H1 (cell line): ENCODE measurements at regions not wholly inside any gene's neighbourhood (a gene's known extent, or its start where the extent isn't known, plus 50 kb on each side); places are given as distances from the start of the nearest gene placed in this dataset.

ENCODE experiments used
- CTCF ChIA-PET: fragments of 300-600 bp; sonication (Branson Sonifier 250); formaldehyde crosslinking; loops from one replicate; lab custom pipeline; 2021; ENCODE audit not compliant: partially characterized antibody; lab: Charles Lee
- POLR2A ChIA-PET: fragments of 300-600 bp; sonication (Branson Sonifier 250); formaldehyde crosslinking; loops from one replicate; lab custom pipeline; 2021; ENCODE audit warnings: inconsistent platforms; ENCODE audit not compliant: partially characterized antibody; lab: Charles Lee
- DNase-seq, 2 experiments: peaks; one replicate each; pipeline versions ENCODE4 v3.0.0 to v3.0.0-alpha.2; 2010 to 2022; ENCODE audit warnings: low spot score in 2 of 2, low read depth in 1 of 2, mixed read lengths in 1 of 2
- FAIRE-seq: peaks from 2 replicates; lab custom pipeline; 2011; peaks lifted over from hg19 to GRCh38; lab: Jason Lieb, UNC
- H2AFZ ChIP-seq: 2 replicates; pipeline ENCODE4 v1.8.1; 2012; ENCODE audit warnings: low read length, inconsistent platforms
- H2AK5ac ChIP-seq: 2 replicates; pipeline ENCODE4 v1.6.1; 2013; ENCODE audit warnings: low read depth, low read length
- H2BK120ac ChIP-seq: replicated peaks from 2 replicates; pipeline ENCODE3; 2013; ENCODE audit warnings: low read depth, low read length, inconsistent platforms
- H2BK12ac ChIP-seq: 2 replicates; pipeline ENCODE4 v1.6.1; 2013; ENCODE audit warnings: low read depth, low read length
- H2BK15ac ChIP-seq: 2 replicates; pipeline ENCODE4 v1.6.1; 2013; ENCODE audit warnings: low read length
- H2BK20ac ChIP-seq: 2 replicates; pipeline ENCODE4 v1.6.1; 2013; ENCODE audit warnings: low read length
- H2BK5ac ChIP-seq: 2 replicates; pipeline ENCODE4 v1.6.1; 2013; ENCODE audit warnings: low read depth, low read length
- H3K14ac ChIP-seq: 2 replicates; pipeline ENCODE4 v1.6.1; 2013; ENCODE audit warnings: inconsistent platforms; ENCODE audit not compliant: insufficient read length
- H3K18ac ChIP-seq: 2 replicates; pipeline ENCODE4 v1.6.1; 2013; ENCODE audit warnings: low read length; ENCODE audit errors: extremely low read depth
- H3K23ac ChIP-seq: 2 replicates; pipeline ENCODE4 v1.6.1; 2013; ENCODE audit warnings: inconsistent platforms; ENCODE audit not compliant: insufficient read length
- H3K23me2 ChIP-seq: 2 replicates; pipeline ENCODE4 v1.6.1; 2013; ENCODE audit warnings: low read depth, low read length
- H3K27ac ChIP-seq: 2 replicates; pipeline ENCODE4 v1.6.1; 2011; ENCODE audit warnings: low read depth, low read length, inconsistent platforms
- H3K27me3 ChIP-seq, 4 experiments: replicated peaks in 1 of 4; 1 replicate in 1 of 4; 2 replicates in 3 of 4; pipeline versions ENCODE4 v1.6.1 to v1.8.1; 2011 to 2013; ENCODE audit warnings: low read length in 3 of 4, mild to moderate bottlenecking in 3 of 4, inconsistent platforms in 2 of 4, mixed read lengths in 2 of 4, moderate library complexity in 1 of 4; ENCODE audit not compliant: control insufficient read depth in 3 of 4, insufficient read depth in 3 of 4; ENCODE audit errors: extremely low read depth in 1 of 4
- H3K36me3 ChIP-seq, 4 experiments: 2 replicates each; pipeline versions ENCODE4 v1.6.1 to v1.8.1; 2011 to 2013; ENCODE audit warnings: mild to moderate bottlenecking in 4 of 4, low read length in 3 of 4, moderate library complexity in 2 of 4, control low read depth in 1 of 4, inconsistent platforms in 1 of 4; ENCODE audit not compliant: insufficient read depth in 4 of 4, control insufficient read depth in 2 of 4
- H3K4ac ChIP-seq: replicated peaks from 2 replicates; pipeline ENCODE3; 2013; ENCODE audit warnings: low read length, low read depth, mixed read lengths, inconsistent platforms; ENCODE audit not compliant: insufficient read length
- H3K4me1 ChIP-seq, 4 experiments: replicated peaks in 1 of 4; 1 replicate in 1 of 4; 2 replicates in 3 of 4; pipeline versions ENCODE4 v1.6.1 to v1.8.1; 2011 to 2013; ENCODE audit warnings: low read length in 3 of 4, inconsistent platforms in 2 of 4, mixed read lengths in 1 of 4; ENCODE audit not compliant: insufficient read depth in 4 of 4, control insufficient read depth in 3 of 4
- H3K4me2 ChIP-seq, 2 experiments: 2 replicates each; pipeline versions ENCODE4 v1.6.1 to v1.8.1; 2011 to 2013; ENCODE audit warnings: low read depth in 2 of 2, low read length in 2 of 2, control low read depth in 1 of 2, inconsistent platforms in 1 of 2, mild to moderate bottlenecking in 1 of 2; ENCODE audit not compliant: insufficient read depth in 1 of 2
- H3K4me3 ChIP-seq, 4 experiments: fragments of 200-600, 300-600 bp in 1 of 4; sonication (generic), shearing (Covaris generic), sonication (Bioruptor Twin) in 1 of 4; 2 replicates each; pipeline versions ENCODE4 v1.5.1 to v1.8.1; 2011 to 2016; ENCODE audit warnings: low read length in 4 of 4, low read depth in 3 of 4, control low read depth in 2 of 4, inconsistent platforms in 2 of 4, mild to moderate bottlenecking in 2 of 4, mixed read lengths in 1 of 4, moderate library complexity in 1 of 4; ENCODE audit not compliant: insufficient read depth in 2 of 4; ENCODE audit errors: extremely low read depth in 1 of 4
- H3K56ac ChIP-seq: replicated peaks from 2 replicates; pipeline ENCODE3; 2013; ENCODE audit warnings: low read depth, mild to moderate bottlenecking, mixed read lengths, low read length, inconsistent platforms; ENCODE audit not compliant: insufficient read length
- H3K79me1 ChIP-seq: 2 replicates; pipeline ENCODE4 v1.6.1; 2013; ENCODE audit warnings: low read depth, low read length, control low read depth
- H3K79me2 ChIP-seq, 2 experiments: 2 replicates each; pipeline versions ENCODE4 v1.6.1 to v1.8.1; 2012 to 2013; ENCODE audit warnings: low read length in 2 of 2, mild to moderate bottlenecking in 2 of 2, inconsistent platforms in 1 of 2; ENCODE audit not compliant: insufficient read depth in 2 of 2, control insufficient read depth in 1 of 2
- H3K9ac ChIP-seq, 4 experiments: replicated peaks in 1 of 4; 1 replicate in 1 of 4; 2 replicates in 3 of 4; pipeline versions ENCODE4 v1.6.1 to v1.8.1; 2011 to 2013; ENCODE audit warnings: low read depth in 3 of 4, low read length in 3 of 4, control low read depth in 2 of 4, mild to moderate bottlenecking in 2 of 4, moderate library complexity in 2 of 4, inconsistent platforms in 1 of 4; ENCODE audit errors: extremely low read depth in 1 of 4
- H3K9me3 ChIP-seq, 2 experiments: 2 replicates each; pipeline versions ENCODE4 v1.6.1 to v1.8.1; 2012 to 2013; ENCODE audit warnings: mild to moderate bottlenecking in 2 of 2, moderate library complexity in 2 of 2, control low read depth in 1 of 2, inconsistent platforms in 1 of 2, low read depth in 1 of 2, low read length in 1 of 2, mixed read lengths in 1 of 2; ENCODE audit not compliant: insufficient read depth in 2 of 2
- H4K20me1 ChIP-seq, 2 experiments: replicated peaks in 1 of 2; 2 replicates each; pipeline versions ENCODE3 to v1.8.1; 2011 to 2013; ENCODE audit warnings: inconsistent platforms in 2 of 2, low read length in 2 of 2, mild to moderate bottlenecking in 1 of 2; ENCODE audit not compliant: insufficient read depth in 2 of 2, control insufficient read depth in 1 of 2
- H4K5ac ChIP-seq: 2 replicates; pipeline ENCODE4 v1.6.1; 2013; ENCODE audit warnings: low read length, low read depth, mixed read lengths, inconsistent platforms; ENCODE audit not compliant: insufficient read length
- H4K8ac ChIP-seq: 2 replicates; pipeline ENCODE4 v1.8.0; 2013; ENCODE audit warnings: mild to moderate bottlenecking, moderate library complexity, low read length, inconsistent platforms; ENCODE audit not compliant: insufficient read depth; ENCODE audit errors: extremely low read depth
- H4K91ac ChIP-seq: replicated peaks from 2 replicates; pipeline ENCODE3; 2013; ENCODE audit warnings: low read length, mixed read lengths, inconsistent platforms; ENCODE audit not compliant: insufficient read length
- SAP30 ChIP-seq: fragments of 300-600 bp; sonication (generic); IDR thresholded peaks from 2 replicates; pipeline ENCODE4 v1.7.1; 2012; ENCODE audit warnings: low read length, moderate library complexity, mild to moderate bottlenecking, inconsistent platforms; ENCODE audit not compliant: insufficient read depth, insufficient replicate concordance
- SIX5 ChIP-seq: IDR thresholded peaks from 2 replicates; pipeline ENCODE4 v1.6.1; 2011; ENCODE audit warnings: mild to moderate bottlenecking, low read depth, low read length
- TEAD4 ChIP-seq: IDR thresholded peaks from 2 replicates; pipeline ENCODE4 v1.6.1; 2012; ENCODE audit warnings: low read depth, low read length, inconsistent platforms, mixed read lengths
- WGBS, 2 experiments: shearing (Covaris generic) in 1 of 2; methylation state at CpG; one replicate each; pipeline versions ENCODE4 v1.1.6 to v1.1.7; 2013 to 2015; ENCODE audit warnings: low lambda C conversion rate in 2 of 2, mixed read lengths in 2 of 2, inconsistent platforms in 1 of 2, low coverage in 1 of 2, missing lambda C conversion rate in 1 of 2; ENCODE audit not compliant: insufficient replicate concordance in 2 of 2, insufficient coverage in 1 of 2, insufficient read length in 1 of 2; ENCODE audit errors: extremely low coverage in 1 of 2, missing lambda C conversion rate in 1 of 2; 5-methylcytosine and 5-hydroxymethylcytosine counted together

GRCh38 chr20:50348096-50348495, 157.5 kb downstream of the CEBPB start:
- no peak overlapping the region for H3K14ac ChIP-seq
- H3K9me3 ChIP-seq, result no peaks in the 10 kb centered on the region
- no peaks in the 10 kb centered on the region for H3K27me3 ChIP-seq
- H4K20me1 ChIP-seq, result no peaks in the 10 kb centered on the region
- H2BK20ac ChIP-seq, result no peak overlapping the region
- 85% methylated on average over 6 of the region's 6 CpGs; no CpG with 5 or more reads in 1 of the 2 experiments for WGBS, 2 experiments
- no peak for TF ChIP-seq SAP30
- no peak for TF ChIP-seq TEAD4
- TF ChIP-seq SIX5, result no peak
- H3K4me2 ChIP-seq, result no peak overlapping the region
- no peak overlapping the region for H2AK5ac ChIP-seq
- H2BK5ac ChIP-seq, result no peak overlapping the region
- H4K8ac ChIP-seq, result no peak overlapping the region
- H3K36me3 ChIP-seq, result no peaks in the 10 kb centered on the region
- H2AFZ ChIP-seq, result no peak overlapping the region; the same call in 1 of the 2 replicates
- no peak overlapping the region for H3K4ac ChIP-seq
- H3K9ac ChIP-seq, result no peak overlapping the region
- no peaks in the 10 kb centered on the region for H3K79me2 ChIP-seq
- FAIRE-seq, result no peak
- no peak overlapping the region for H4K91ac ChIP-seq
- no peak overlapping the region for H2BK120ac ChIP-seq
- H3K23ac ChIP-seq, result no peak overlapping the region
- no peak for DNase-seq
- H3K4me1 ChIP-seq, result 0 out of 7 replicates have a peak, but pooled peaks cover 0 to 3% (median 0%) of the 10 kb centered on the region in 4 experiments
- ChIA-PET POLR2A (interaction anchor here (1.4 kb wide), 1 partner anchor 31 kb away, joined by 4 read pairs; no protein-coding TSS in a partner anchor), CTCF (interaction anchor here (0.7 to 3.4 kb wide), 5 partner anchors 9 to 337 kb away, joined by 3 to 12 read pairs (median 4); partner anchors contain the start of gene CEBPB)
- no peak overlapping the region for H4K5ac ChIP-seq
- H2BK12ac ChIP-seq, result no peak overlapping the region
- no peak overlapping the region for H2BK15ac ChIP-seq
- no peaks in the 10 kb centered on the region for H3K79me1 ChIP-seq
- H3K56ac ChIP-seq, result no peak overlapping the region
- H3K27ac ChIP-seq, result no peak overlapping the region
- no peak overlapping the region for H3K4me3 ChIP-seq
- no peak overlapping the region for H3K18ac ChIP-seq
- H3K23me2 ChIP-seq, result no peaks in the 10 kb centered on the region
